ENCODE measurements at regions not wholly inside any gene's neighbourhood (a gene's known extent, or its start where the extent isn't known, plus 50 kb on each side); places are given as distances from the start of the nearest gene placed in this dataset.
"Not testable (repeated sequence)": the region's sequence is repeated elsewhere in the genome, so short reads cannot be mapped to it uniquely, and the experiment has no call there.

GRCh38 chr5:67934976-67935375, 280.6 kb upstream of the PIK3R1 start:
- DNase-seq (ENCODE audit: low spot score) = no peak

- no peak for DNase-seq (ENCODE audit: low spot score)
These were observed 290.0 kb upstream of the PIK3R1 start for GRCh38 chr5:67925511-67925910.

GRCh38 chr5:67921004-67921601, 294.5 kb upstream of the PIK3R1 start:
- DNase-seq (ENCODE audit: low spot score) = no peak

- not testable (repeated sequence) for DNase-seq (ENCODE audit: low spot score)
These were observed 296.0 kb upstream of the PIK3R1 start for GRCh38 chr5:67919532-67919931.

- DNase-seq (ENCODE audit: low spot score) = no peak
These were observed 298.0 kb upstream of the PIK3R1 start for GRCh38 chr5:67917561-67917960.

GRCh38 chr5:67910546-67910945, 305.0 kb upstream of the PIK3R1 start:
- DNase-seq (ENCODE audit: low spot score) = no peak

- no peak for DNase-seq (ENCODE audit: low spot score)
These were observed 307.3 kb upstream of the PIK3R1 start for GRCh38 chr5:67908126-67908765.

- no peak for DNase-seq (ENCODE audit: low spot score)
These were observed 311.2 kb upstream of the PIK3R1 start for GRCh38 chr5:67904366-67904765.

- DNase-seq (ENCODE audit: low spot score) = no peak
These were observed 311.9 kb upstream of the PIK3R1 start for GRCh38 chr5:67903656-67904055.

- no peak for DNase-seq (ENCODE audit: low spot score)
These were observed 312.4 kb upstream of the PIK3R1 start for GRCh38 chr5:67903121-67903520.

- no peak for DNase-seq (ENCODE audit: low spot score)
These were observed 313.1 kb upstream of the PIK3R1 start for GRCh38 chr5:67902497-67902830.

GRCh38 chr5:67901814-67902496, 313.6 kb upstream of the PIK3R1 start:
- DNase-seq (ENCODE audit: low spot score) = no peak

GRCh38 chr5:67900514-67900913, 315.0 kb upstream of the PIK3R1 start:
- no peak for DNase-seq (ENCODE audit: low spot score)

GRCh38 chr5:67897980-67898379, 317.6 kb upstream of the PIK3R1 start:
- no peak for DNase-seq (ENCODE audit: low spot score)

- DNase-seq (ENCODE audit: low spot score) = no peak
These were observed 318.1 kb upstream of the PIK3R1 start for GRCh38 chr5:67897431-67897830.

- no peak for DNase-seq (ENCODE audit: low spot score)
These were observed 318.6 kb upstream of the PIK3R1 start for GRCh38 chr5:67896930-67897313.

- DNase-seq (ENCODE audit: low spot score) = no peak
These were observed 319.1 kb upstream of the PIK3R1 start for GRCh38 chr5:67896311-67896929.

GRCh38 chr5:67889870-67890269, 325.7 kb upstream of the PIK3R1 start:
- DNase-seq (ENCODE audit: low spot score) = not testable (repeated sequence)

GRCh38 chr5:67887748-67888161, 327.8 kb upstream of the PIK3R1 start:
- DNase-seq (ENCODE audit: low spot score) = no peak

GRCh38 chr5:67886761-67887160, 328.8 kb upstream of the PIK3R1 start:
- no peak for DNase-seq (ENCODE audit: low spot score)

- DNase-seq (ENCODE audit: low spot score) = no peak
These were observed 334.7 kb upstream of the PIK3R1 start for GRCh38 chr5:67880876-67881275.

GRCh38 chr5:67880511-67880805, 335.1 kb upstream of the PIK3R1 start:
- no peak for DNase-seq (ENCODE audit: low spot score)

Measured in CD4-positive, alpha-beta T cell treated with Interleukin-6 at 100 ng/mL for 8 hours (primary cell).